ENCODE measurements at regions not wholly inside any gene's neighbourhood (a gene's known extent, or its start where the extent isn't known, plus 50 kb on each side); places are given as distances from the start of the nearest gene placed in this dataset.

DNA sequence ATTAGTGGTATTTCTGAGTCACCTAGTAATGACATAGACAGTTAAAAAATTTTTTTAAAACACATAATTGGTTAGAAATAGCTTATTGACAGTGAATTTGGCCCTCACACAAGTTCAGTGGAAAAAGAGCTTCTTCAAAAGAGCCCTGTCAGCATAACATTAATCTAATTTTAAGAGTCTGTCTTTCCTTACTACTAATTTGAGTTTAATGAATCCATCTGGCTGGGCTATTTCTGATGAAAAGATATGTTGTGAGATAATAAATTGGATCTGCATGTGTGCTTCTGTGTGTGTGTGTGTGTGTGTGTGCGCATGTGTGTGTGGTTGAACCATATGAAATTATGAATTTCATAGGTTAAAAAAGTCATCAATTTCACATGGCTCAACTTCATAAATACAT, 1045.2 kb downstream of the FLRT2 start:
- TF ChIP-seq, protein P1, sequence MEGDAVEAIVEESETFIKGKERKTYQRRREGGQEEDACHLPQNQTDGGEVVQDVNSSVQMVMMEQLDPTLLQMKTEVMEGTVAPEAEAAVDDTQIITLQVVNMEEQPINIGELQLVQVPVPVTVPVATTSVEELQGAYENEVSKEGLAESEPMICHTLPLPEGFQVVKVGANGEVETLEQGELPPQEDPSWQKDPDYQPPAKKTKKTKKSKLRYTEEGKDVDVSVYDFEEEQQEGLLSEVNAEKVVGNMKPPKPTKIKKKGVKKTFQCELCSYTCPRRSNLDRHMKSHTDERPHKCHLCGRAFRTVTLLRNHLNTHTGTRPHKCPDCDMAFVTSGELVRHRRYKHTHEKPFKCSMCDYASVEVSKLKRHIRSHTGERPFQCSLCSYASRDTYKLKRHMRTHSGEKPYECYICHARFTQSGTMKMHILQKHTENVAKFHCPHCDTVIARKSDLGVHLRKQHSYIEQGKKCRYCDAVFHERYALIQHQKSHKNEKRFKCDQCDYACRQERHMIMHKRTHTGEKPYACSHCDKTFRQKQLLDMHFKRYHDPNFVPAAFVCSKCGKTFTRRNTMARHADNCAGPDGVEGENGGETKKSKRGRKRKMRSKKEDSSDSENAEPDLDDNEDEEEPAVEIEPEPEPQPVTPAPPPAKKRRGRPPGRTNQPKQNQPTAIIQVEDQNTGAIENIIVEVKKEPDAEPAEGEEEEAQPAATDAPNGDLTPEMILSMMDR (IDR thresholded peaks at IDR 0.05; ENCODE audit: poor library complexity, severe bottlenecking), result no peak
- TF ChIP-seq RAD21 (conservative IDR thresholded peaks at IDR 0.05) (no peak), MXI1 (conservative IDR thresholded peaks at IDR 0.05; ENCODE audit: poor library complexity, severe bottlenecking) (no peak), POLR2AphosphoS5 (IDR thresholded peaks at IDR 0.05) (no peak), EP300 (conservative IDR thresholded peaks at IDR 0.05; ENCODE audit: poor library complexity, severe bottlenecking) (no peak), SMC3 (conservative IDR thresholded peaks at IDR 0.05; ENCODE audit: poor library complexity) (no peak), EZH2 (IDR thresholded peaks at IDR 0.05; ENCODE audit: borderline replicate concordance, insufficient read depth, low read length, poor library complexity, severe bottlenecking) (no peak)
